SK-N-MC (cell line): ENCODE measurements at regions not wholly inside any gene's neighbourhood (a gene's known extent, or its start where the extent isn't known, plus 50 kb on each side); places are given as distances from the start of the nearest gene placed in this dataset.

Source experiments
- EZH2 ChIP-seq: fragments of 200-600 bp; sonication (generic); IDR thresholded peaks from one replicate; pipeline ENCODE4 v1.6.1; 2017; ENCODE audit warnings: antibody characterized with exemption
- POLR2AphosphoS5 ChIP-seq: IDR thresholded peaks from 2 replicates; pipeline ENCODE4 v1.6.1; 2012; ENCODE audit warnings: mild to moderate bottlenecking, low read depth, low read length, borderline replicate concordance

- TF ChIP-seq POLR2AphosphoS5: no peak
- TF ChIP-seq EZH2: no peak
Observed at GRCh38 chr3:102619361-102619760, 184.5 kb downstream of the ZPLD1 start.
